ENCODE measurements at regions not wholly inside any gene's neighbourhood (a gene's known extent, or its start where the extent isn't known, plus 50 kb on each side); places are given as distances from the start of the nearest gene placed in this dataset.

- Histone ChIP-seq H3K36me3 (ENCODE audit: control insufficient read depth in 4 of 4, insufficient read depth in 4 of 4, low read length in 4 of 4) (no peaks in the 10 kb centered on the region), H3K9me3 (ENCODE audit: control insufficient read depth in 4 of 4, insufficient read depth in 3 of 4, low read length in 3 of 4) (no peaks in the 10 kb centered on the region), H3K27me3 (ENCODE audit: control insufficient read depth in 3 of 3, insufficient read depth in 3 of 3, low read length in 2 of 3) (no peaks in the 10 kb centered on the region), H3K9ac (ENCODE audit: insufficient read depth in 1 of 2, low read length in 2 of 2) (no peak overlapping the region), H3K4me3 (no peak overlapping the region), H3K27ac (ENCODE audit: low read depth in 1 of 2, low read length in 1 of 2) (peak overlapping the region in 1 of 2 donors; percentile 49), H3K4me1 (ENCODE audit: control insufficient read depth in 5 of 5, insufficient read depth in 5 of 5, low read length in 5 of 5) (peaks cover 0 to 10% (median 0%) of the 10 kb centered on the region in 5 donors)
- no peak for ATAC-seq (ENCODE audit: insufficient read depth, low FRiP score)
- WGBS, 2 donors, result 65 to 80% methylated on average over 8 of the region's 8 CpGs
- no peak for TF ChIP-seq CTCF (IDR thresholded peaks at IDR 0.05; ENCODE audit: control extremely low read depth, extremely low read depth)
- DNase-seq, result no peak
Measured at GRCh38 chr17:65290616-65291015, 153.4 kb downstream of the RGS9 start.

- TF ChIP-seq CTCF (IDR thresholded peaks at IDR 0.05; ENCODE audit: control extremely low read depth, extremely low read depth), result no peak
- no peak overlapping the region for H3K9ac ChIP-seq (ENCODE audit: insufficient read depth in 1 of 2, low read length in 2 of 2)
- ATAC-seq (ENCODE audit: insufficient read depth, low FRiP score), result no peak
- WGBS, 2 donors, result 70 to 86% methylated on average over 1 of the region's 1 CpG
- DNase-seq, result no peak
- H3K9me3 ChIP-seq (ENCODE audit: control insufficient read depth in 4 of 4, insufficient read depth in 3 of 4, low read length in 3 of 4), result no peaks in the 10 kb centered on the region
- no peaks in the 10 kb centered on the region for H3K36me3 ChIP-seq (ENCODE audit: control insufficient read depth in 4 of 4, insufficient read depth in 4 of 4, low read length in 4 of 4)
- no peaks in the 10 kb centered on the region for H3K27me3 ChIP-seq (ENCODE audit: control insufficient read depth in 3 of 3, insufficient read depth in 3 of 3, low read length in 2 of 3)
- H3K4me1 ChIP-seq (ENCODE audit: control insufficient read depth in 5 of 5, insufficient read depth in 5 of 5, low read length in 5 of 5), result peaks cover 0 to 10% (median 0%) of the 10 kb centered on the region in 5 donors
- H3K4me3 ChIP-seq, result no peak overlapping the region
- no peak overlapping the region for H3K27ac ChIP-seq (ENCODE audit: low read depth in 1 of 2, low read length in 1 of 2)
Measured at GRCh38 chr17:65290056-65290455, 152.9 kb downstream of the RGS9 start.

GRCh38 chr17:65287040-65287439 lies 149.9 kb downstream of the RGS9 start:
- no peak for ATAC-seq (ENCODE audit: insufficient read depth, low FRiP score)
- 43 to 65% methylated on average over 4 of the region's 4 CpGs for WGBS, 2 donors

More at GRCh38 chr17:65287040-65287439, 149.9 kb downstream of the RGS9 start:
- DNase-seq, result no peak
- no peaks in the 10 kb centered on the region for H3K9me3 ChIP-seq (ENCODE audit: control insufficient read depth in 4 of 4, insufficient read depth in 3 of 4, low read length in 3 of 4)
- peaks cover 0 to 3% (median 0%) of the 10 kb centered on the region in 5 donors for H3K4me1 ChIP-seq (ENCODE audit: control insufficient read depth in 5 of 5, insufficient read depth in 5 of 5, low read length in 5 of 5)
- no peak overlapping the region for H3K4me3 ChIP-seq
- no peaks in the 10 kb centered on the region for H3K36me3 ChIP-seq (ENCODE audit: control insufficient read depth in 4 of 4, insufficient read depth in 4 of 4, low read length in 4 of 4)
- H3K27me3 ChIP-seq (ENCODE audit: control insufficient read depth in 3 of 3, insufficient read depth in 3 of 3, low read length in 2 of 3), result no peaks in the 10 kb centered on the region
- H3K27ac ChIP-seq (ENCODE audit: low read depth in 1 of 2, low read length in 1 of 2), result no peak overlapping the region
- TF ChIP-seq CTCF (IDR thresholded peaks at IDR 0.05; ENCODE audit: control extremely low read depth, extremely low read depth), result no peak
- no peak overlapping the region for H3K9ac ChIP-seq (ENCODE audit: insufficient read depth in 1 of 2, low read length in 2 of 2)

All from lung (tissue), 11 donors.